ENCODE measurements at regions not wholly inside any gene's neighbourhood (a gene's known extent, or its start where the extent isn't known, plus 50 kb on each side); places are given as distances from the start of the nearest gene placed in this dataset.
A peak's percentile ranks its signal among the peaks of the same experiment; 100 is the strongest.

DNA sequence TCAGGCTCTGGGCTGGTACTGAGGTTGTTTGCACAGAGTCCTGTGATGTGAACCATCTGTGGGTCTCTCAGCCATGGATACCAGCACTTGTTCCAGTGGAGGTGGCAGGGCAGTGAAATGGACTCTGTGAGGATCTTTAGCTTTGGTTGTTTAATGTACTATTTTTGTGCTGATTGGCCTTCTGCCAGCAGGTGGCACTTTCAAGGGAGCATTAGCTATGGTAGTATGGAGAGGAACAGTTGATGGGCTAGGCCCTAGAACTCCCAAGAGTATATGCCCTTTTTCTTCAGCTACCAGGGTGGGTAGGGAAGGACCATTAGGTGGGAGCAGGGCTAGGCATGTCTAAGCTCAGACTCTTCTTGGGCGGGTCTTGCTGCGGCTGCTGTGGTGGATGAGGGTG, 257.0 kb upstream of the GYPC start:
- DNase-seq (ENCODE audit: low spot score), result no peak

- no peak for DNase-seq (ENCODE audit: low spot score)
These were observed 252.8 kb upstream of the GYPC start for GRCh38 chr2:126403039-126403628.

- no peak for DNase-seq (ENCODE audit: low spot score)
These were observed 249.7 kb upstream of the GYPC start for GRCh38 chr2:126406267-126406666.

DNA sequence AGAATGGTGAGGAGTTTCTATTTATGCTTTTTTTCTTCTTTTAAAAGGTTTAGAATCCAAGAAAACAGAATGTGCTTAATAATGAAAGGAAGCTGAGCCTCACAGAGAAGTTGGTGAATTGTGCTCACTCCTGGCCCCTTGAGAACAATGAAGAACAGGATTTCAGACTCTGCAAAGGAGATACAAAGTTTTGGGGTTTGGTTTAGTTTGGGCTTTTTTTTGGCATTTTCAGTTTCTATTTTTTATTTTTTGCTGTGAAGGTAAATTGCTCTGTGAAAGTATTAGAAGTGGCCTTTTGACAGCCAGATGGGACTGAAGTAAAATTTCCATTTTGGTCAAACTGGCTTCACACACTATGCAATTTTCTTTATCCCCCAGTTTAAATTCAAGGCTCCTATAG, 247.3 kb upstream of the GYPC start:
- no peak for DNase-seq (ENCODE audit: low spot score)

DNA sequence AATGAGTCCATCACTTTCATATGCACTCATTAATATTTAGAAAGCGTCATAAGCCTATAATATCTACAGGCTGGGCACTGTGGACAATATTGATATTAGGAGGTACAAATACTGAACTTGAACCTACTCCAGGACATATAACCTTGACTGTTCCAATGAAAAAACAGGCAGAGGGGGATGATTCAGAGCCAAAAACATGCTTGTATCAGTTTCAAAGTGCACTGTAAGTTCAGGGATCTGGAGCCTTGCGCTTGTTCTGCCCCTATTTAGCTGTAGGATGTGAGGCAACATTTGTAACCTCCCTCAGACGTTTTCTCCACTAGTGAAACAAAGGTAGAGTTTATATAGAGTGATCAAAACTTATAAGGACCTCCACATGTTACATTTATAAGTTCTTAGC, 246.1 kb upstream of the GYPC start:
- DNase-seq (ENCODE audit: low spot score), result no peak

GRCh38 chr2:126413079-126413478, 242.9 kb upstream of the GYPC start:
- DNase-seq (ENCODE audit: low spot score), result no peak

GRCh38 chr2:126419403-126419802, 236.6 kb upstream of the GYPC start:
- DNase-seq (ENCODE audit: low spot score), result no peak

DNA sequence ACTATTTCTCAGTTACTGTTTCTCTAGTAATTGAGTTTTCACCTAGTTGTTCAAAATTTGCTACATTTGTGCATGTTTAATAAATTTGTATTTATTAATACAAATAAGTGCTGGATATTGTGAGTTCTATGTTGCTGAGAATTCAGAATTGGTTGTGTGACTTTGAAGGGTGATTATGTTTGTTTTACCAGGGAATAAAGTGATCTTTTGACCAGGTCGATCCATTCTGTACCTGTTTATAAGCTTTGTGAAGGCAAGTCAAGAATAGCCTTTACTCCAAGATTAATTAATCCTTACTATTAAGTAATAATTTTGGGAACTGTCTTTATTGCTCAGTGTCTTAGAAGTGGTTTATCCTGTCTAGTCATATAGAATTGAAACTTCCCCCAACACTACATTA, 230.0 kb upstream of the GYPC start:
- no peak for DNase-seq (ENCODE audit: low spot score)

DNA sequence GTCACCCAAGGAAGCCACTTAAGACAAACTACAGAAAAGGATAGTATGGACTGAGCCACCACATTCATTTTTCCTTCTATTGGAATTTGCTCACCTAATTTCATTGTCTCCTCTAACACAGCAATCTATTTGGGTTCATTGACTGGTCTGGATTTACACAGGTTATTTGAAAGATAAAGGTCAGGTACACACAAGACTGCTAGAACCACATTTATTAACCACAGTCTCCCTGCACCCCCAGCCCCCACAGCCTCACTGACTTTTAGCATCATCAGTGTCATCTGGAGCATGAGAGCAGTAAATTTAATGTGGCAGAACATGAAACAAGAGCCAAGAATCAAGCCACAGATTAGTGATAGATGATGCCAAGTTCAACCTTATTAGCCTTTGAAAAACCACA, 226.9 kb upstream of the GYPC start:
- DNase-seq (ENCODE audit: low spot score), result no peak

DNA sequence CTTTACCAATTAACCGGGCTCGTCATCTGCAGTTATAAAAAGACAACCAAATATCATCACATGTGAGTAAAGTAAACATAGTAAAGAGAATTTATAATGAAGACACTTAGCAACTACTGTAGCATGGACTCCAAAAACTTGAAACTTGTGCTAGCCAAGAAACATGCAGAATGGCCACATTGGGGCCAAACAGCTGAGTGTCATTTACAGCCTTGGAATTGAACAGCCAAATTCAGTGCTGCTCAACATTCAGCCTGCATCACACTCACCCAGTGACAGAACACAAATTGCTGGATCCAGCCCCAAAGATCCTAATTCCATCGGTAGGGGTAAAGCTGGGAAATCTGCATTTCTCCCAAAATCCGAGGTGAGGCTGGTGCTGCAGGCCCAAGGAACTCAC, 224.8 kb upstream of the GYPC start:
- no peak for DNase-seq (ENCODE audit: low spot score)

DNA sequence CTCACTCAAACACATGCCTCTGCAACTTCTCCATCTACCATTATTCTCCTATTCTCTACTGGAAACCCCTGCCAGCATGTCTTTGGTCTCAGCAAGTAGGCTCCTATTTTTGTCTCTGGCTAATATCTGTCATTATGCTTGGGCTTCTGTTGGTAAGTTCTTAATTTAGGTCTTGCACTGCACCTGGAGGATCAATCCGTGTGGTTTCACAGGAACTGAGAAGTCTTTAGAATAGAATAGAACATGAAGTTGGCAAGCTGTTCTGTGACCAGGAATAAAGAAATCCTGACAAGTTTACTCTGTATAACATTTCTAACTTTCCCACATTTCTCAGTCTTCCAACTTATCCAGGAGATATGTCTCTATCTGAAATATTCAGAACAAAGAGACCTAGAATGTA, 219.5 kb upstream of the GYPC start:
- DNase-seq (ENCODE audit: low spot score), result no peak

- no peak for DNase-seq (ENCODE audit: low spot score)
These were observed 218.9 kb upstream of the GYPC start for GRCh38 chr2:126437016-126437415.

DNA sequence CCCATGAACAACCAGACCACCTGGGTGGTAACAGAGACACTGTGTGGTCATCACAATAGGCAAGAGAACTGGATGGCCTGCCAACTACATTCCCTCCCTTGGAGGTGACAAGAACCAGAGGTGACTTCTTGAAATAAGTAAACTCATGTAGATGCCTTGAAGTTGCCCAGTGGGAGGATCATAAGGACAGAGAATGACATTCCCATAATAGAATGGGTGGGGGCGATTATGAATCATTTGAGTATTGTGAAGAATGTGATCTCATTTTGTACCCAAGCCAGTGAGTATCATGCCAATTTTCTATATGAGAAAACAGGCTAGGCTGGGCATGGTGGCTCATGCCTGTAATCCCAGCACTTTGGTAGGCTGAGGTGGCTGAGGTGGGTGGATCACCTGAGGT, 211.4 kb upstream of the GYPC start:
- peak; percentile 16 for DNase-seq (ENCODE audit: low spot score)

- no peak for DNase-seq (ENCODE audit: low spot score)
These were observed 209.8 kb upstream of the GYPC start for GRCh38 chr2:126446106-126446695.

- DNase-seq (ENCODE audit: low spot score), result no peak
These were observed 207.3 kb upstream of the GYPC start for GRCh38 chr2:126448611-126449010.

DNA sequence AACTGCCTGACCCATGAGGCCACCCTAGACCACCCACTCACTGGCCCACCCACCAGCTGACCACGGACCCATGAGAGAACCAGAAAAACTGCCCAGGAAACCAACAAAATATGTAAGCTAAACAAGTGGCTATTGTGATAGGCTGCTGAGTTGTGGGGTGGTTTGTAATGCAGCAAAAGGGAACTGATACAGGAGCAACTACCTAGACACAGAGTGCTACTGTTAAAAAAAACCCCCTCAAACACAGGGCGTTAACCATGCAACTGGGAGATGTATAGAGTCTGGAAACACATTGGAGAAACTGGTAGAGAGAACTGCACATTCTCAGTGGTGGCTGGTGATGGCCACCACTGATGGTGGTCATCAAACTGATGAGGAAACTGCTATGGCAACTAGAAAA, 206.3 kb upstream of the GYPC start:
- DNase-seq (ENCODE audit: low spot score), result no peak

DNA sequence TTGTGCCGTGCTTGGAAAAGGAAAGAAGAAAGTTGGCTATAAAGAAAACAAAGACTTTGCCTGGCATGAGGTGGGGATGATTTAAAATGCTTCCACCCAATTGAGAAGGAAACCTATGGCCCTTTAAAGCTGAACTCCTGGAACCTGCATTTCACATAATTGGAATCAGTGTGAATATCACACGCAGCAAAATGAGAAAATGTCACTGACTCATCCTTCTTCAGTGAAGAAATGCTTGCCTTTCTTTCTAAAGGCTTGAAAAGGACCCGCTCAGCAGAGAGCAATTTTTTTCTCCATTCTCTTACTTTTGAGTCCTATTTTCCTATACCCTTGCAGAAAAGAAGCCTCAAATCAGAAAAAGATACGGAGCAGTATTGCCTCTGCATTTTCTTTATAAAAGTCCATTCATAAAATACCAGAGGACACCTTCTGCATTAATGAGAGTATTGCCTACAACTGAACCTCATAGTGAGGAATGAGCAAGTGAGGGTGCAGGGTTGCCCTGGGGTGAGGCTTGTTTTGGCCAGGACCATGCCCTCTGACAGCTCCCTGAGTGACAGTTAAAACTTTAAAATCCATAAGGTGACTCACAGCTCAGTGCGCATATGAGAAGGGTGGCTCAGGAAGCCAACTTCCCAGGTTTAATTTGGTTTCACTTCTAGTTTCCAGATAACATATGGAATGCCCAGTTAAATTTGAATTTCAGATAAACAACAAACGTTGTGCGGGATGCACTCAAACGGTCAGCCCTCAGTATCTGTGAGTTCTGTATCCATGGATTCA, 191.9 kb upstream of the GYPC start:
- no peak for DNase-seq (ENCODE audit: low spot score)

DNA sequence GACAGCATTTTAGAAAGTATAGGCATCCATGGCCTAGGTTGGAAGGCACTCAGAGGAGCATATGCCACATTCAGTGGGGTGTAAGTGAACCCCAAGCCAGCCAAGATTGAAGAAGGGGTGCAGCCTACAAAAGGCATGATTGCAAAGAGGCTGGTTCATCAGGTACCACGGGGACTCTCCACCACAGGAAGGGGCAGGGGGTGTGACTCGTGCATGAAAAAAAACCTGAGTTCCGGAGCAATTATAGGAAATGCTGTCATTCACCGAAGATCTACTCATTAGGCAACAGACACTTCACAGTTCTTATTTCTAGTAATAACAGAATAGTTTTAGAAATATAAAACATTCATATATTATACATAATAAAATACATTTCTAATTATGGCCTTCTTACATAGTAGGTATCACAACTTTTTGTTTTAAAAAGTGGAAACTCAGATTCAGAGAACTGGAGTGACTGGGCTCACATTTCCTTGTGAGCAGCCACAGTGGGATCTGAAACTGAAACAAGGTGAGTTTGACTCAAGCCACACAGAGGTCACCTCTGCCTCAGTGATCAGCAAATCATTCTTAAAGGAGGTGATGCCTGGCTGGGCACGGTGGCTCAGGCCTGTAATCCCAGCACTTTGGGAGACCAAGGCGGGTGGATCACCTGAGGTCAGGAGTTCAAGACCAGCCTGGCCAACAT, 188.4 kb upstream of the GYPC start:
- no peak for DNase-seq (ENCODE audit: low spot score)

DNA sequence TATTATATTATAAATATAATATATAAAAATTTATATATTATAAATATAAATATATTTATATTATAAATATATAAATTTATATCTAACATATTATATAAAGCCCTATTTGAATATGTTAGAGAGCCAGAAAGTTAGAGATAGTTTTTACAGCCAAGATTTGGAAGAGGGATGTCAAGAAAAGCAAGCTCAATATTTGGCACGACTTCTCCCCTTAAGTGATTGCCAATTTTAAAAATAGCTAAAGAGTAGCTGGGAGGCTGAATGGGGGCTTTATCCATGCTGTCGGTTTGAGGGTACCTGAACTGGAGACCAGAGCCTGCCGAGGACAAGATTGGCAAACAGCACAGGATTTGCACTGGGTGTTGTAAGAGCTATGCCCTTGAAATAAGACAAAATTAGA, 180.9 kb upstream of the GYPC start:
- no peak for DNase-seq (ENCODE audit: low spot score)

GRCh38 chr2:126476691-126477090, 179.3 kb upstream of the GYPC start:
- no peak for DNase-seq (ENCODE audit: low spot score)

- DNase-seq (ENCODE audit: low spot score), result no peak
These were observed 175.9 kb upstream of the GYPC start for GRCh38 chr2:126480033-126480432.

DNA sequence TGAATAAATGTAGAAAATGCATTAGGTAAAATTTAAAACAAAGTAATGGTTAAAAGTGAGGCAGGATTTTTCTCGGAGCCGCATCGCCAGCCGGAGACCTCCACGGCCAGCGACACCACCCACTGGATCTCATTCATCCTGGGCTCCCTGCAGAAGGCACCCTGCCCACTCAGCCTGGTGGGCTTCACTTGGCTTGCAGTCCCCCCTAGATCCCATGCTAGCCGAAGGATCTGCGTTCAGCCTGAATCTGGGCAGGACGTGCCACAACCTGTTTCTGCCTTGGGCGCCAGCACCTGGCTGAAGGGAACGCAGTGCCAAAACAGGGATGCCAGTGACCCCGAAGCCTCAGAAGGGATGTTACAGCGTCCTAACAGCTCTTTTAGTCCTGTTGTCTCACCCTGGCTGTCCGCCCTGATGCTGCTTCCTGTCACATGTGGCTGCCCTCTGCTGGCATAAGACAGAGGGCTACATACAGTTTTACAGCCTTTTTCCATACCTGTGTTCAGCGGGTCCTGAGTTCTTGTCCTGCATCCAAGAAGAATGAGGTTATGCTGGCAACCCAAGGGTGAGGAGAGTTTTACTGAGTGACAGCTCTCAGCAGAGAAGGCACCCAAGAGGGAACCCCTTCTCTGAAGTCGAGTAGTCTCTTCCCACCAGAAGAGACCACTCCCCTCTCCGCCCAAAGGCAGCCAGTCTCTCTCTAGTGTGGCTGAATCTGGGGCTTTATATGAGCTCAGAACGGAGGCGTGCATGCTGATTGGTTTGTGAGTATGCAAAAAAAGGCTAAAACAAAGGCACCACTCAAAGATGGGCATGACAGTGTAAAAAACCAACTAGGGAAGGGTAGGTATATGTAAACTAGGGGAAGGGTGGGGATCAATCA, 173.1 kb upstream of the GYPC start:
- DNase-seq (ENCODE audit: low spot score), result no peak

Data from Ammon's horn (tissue), 1 donor.